K562 (cell line): ENCODE measurements at regions not wholly inside any gene's neighbourhood (a gene's known extent, or its start where the extent isn't known, plus 50 kb on each side); places are given as distances from the start of the nearest gene placed in this dataset.

ENCODE experiments used
- ATAC-seq: fragments of 200-7000 bp; cut with Tn5 transposase; 3 replicates; pipeline ENCODE4 v1.9.1; 2020; ENCODE audit warnings: moderate library complexity
- BruUV-seq: library from RNA; stranded (reverse); fragments of 400-500 nt; replicated peaks from 2 replicates; lab custom pipeline; 2021; lab: Mats Ljungman, UMichigan
- CTCF ChIA-PET: fragments of 300-600 bp; formaldehyde crosslinking; extraction: SDS; loops from one replicate; lab custom pipeline; 2021; ENCODE audit warnings: low intra/inter-chr PET ratio; lab: Yijun Ruan, JAX
- POLR2A ChIA-PET: fragments of 300-600, 350-650 bp; sonication (Branson Sonifier 250); formaldehyde crosslinking; extraction: SDS; loops from one replicate; lab custom pipeline; 2021; ENCODE audit warnings: antibody characterized with exemption, inconsistent platforms; lab: Yijun Ruan, JAX
- DNase-seq, 4 experiments: peaks; one replicate each; pipeline versions ENCODE4 v3.0.0 to v3.0.0-alpha.2; 2011 to 2018; ENCODE audit warnings: low spot score in 3 of 4, mixed read lengths in 3 of 4; ENCODE audit errors: extremely low read depth in 1 of 4
- FAIRE-seq: peaks from 2 replicates; lab custom pipeline; 2011; peaks lifted over from hg19 to GRCh38; lab: Jason Lieb, UNC
- H2AFZ ChIP-seq: 2 replicates; pipeline ENCODE4 v1.6.0; 2011; ENCODE audit warnings: low read depth, low read length, control low read depth, inconsistent platforms
- H3K27ac ChIP-seq: fragments of 200-600 bp; 3 replicates; pipeline ENCODE4 v1.8.0; 2011; ENCODE audit warnings: low read depth, mild to moderate bottlenecking, control low read depth, inconsistent platforms, low read length, moderate library complexity, mixed read lengths; ENCODE audit errors: extremely low read depth
- H3K27me3 ChIP-seq, 2 experiments: fragments of 300-600 bp in 1 of 2; 2 replicates in 1 of 2; 3 replicates in 1 of 2; pipeline versions ENCODE4 v1.6.0 to v1.8.0; 2011; ENCODE audit warnings: inconsistent platforms in 2 of 2, low read length in 2 of 2, mild to moderate bottlenecking in 1 of 2, mixed read lengths in 1 of 2, moderate library complexity in 1 of 2; ENCODE audit not compliant: control insufficient read depth in 2 of 2, insufficient read depth in 2 of 2
- H3K36me3 ChIP-seq: fragments of 300-600 bp; 3 replicates; pipeline ENCODE4 v1.8.0; 2011; ENCODE audit warnings: mild to moderate bottlenecking, low read length, inconsistent platforms; ENCODE audit not compliant: control insufficient read depth, insufficient read depth
- H3K4me1 ChIP-seq, 2 experiments: fragments of 200-600 bp in 1 of 2; replicated peaks in 1 of 2; 2 replicates in 1 of 2; 3 replicates in 1 of 2; pipeline versions ENCODE4 v1.5.1 to v1.8.0; 2011; ENCODE audit warnings: inconsistent platforms in 2 of 2, low read length in 2 of 2, mild to moderate bottlenecking in 1 of 2, mixed read lengths in 1 of 2, moderate library complexity in 1 of 2; ENCODE audit not compliant: control insufficient read depth in 2 of 2, insufficient read depth in 2 of 2
- H3K4me2 ChIP-seq: 2 replicates; pipeline ENCODE4 v1.6.1; 2011; ENCODE audit warnings: low read length, control low read depth, inconsistent platforms, mixed read lengths; ENCODE audit not compliant: insufficient read depth
- H3K4me3 ChIP-seq: fragments of 200-600 bp; sonication (generic), shearing (Covaris generic); 2 replicates; pipeline ENCODE4 v1.5.1; 2016; ENCODE audit warnings: control low read depth, inconsistent platforms
- H3K79me2 ChIP-seq: fragments of 200-600 bp; 3 replicates; pipeline ENCODE4 v1.8.0; 2011; ENCODE audit warnings: low read length, inconsistent platforms; ENCODE audit not compliant: control insufficient read depth, insufficient read depth
- H3K9ac ChIP-seq, 2 experiments: 2 replicates each; pipeline versions ENCODE4 v1.6.0 to v1.6.1; 2011; ENCODE audit warnings: low read depth in 2 of 2, low read length in 2 of 2, control low read depth in 1 of 2, inconsistent platforms in 1 of 2, mild to moderate bottlenecking in 1 of 2, mixed read lengths in 1 of 2; ENCODE audit not compliant: insufficient read depth in 1 of 2
- H3K9me1 ChIP-seq: one replicate; pipeline ENCODE4 v1.6.0; 2011; ENCODE audit warnings: inconsistent platforms, mild to moderate bottlenecking, low read length, moderate library complexity; ENCODE audit not compliant: control insufficient read depth, insufficient read depth
- H3K9me3 ChIP-seq: replicated peaks from 2 replicates; pipeline ENCODE4 v1.5.1; 2011; ENCODE audit warnings: low read depth, low read length, inconsistent platforms; ENCODE audit not compliant: control insufficient read depth, insufficient read depth
- H4K20me1 ChIP-seq: replicated peaks from 2 replicates; pipeline ENCODE4 v1.6.1; 2011; ENCODE audit warnings: low read length, inconsistent platforms, mixed read lengths; ENCODE audit not compliant: control insufficient read depth, insufficient read depth
- CBX1 ChIP-seq: sonication (generic); IDR thresholded peaks from 2 replicates; pipeline ENCODE4 v1.6.1; 2016; ENCODE audit warnings: antibody characterized with exemption, low read depth, mild to moderate bottlenecking
- HOMEZ ChIP-seq: fragments of 250-450 bp; sonication (Bioruptor Pico); IDR thresholded peaks from 2 replicates; pipeline ENCODE4 v1.4.0; 2020; ENCODE audit warnings: mild to moderate bottlenecking, moderate library complexity
- PATZ1 ChIP-seq: fragments of 250-450 bp; sonication (Bioruptor Pico); IDR thresholded peaks from 2 replicates; pipeline ENCODE4 v1.5.0; 2020; ENCODE audit warnings: mild to moderate bottlenecking, borderline replicate concordance
- PPARD ChIP-seq: fragments of 250-450 bp; sonication (Bioruptor Pico); IDR thresholded peaks from 2 replicates; pipeline ENCODE4 v1.8.0; 2022; ENCODE audit warnings: inconsistent platforms, mild to moderate bottlenecking, moderate library complexity
- WGBS: fragments of 100-300 bp; shearing (Covaris generic); methylation state at CpG from one replicate; pipeline ENCODE4 v1.1.6; 2016; ENCODE audit warnings: low coverage, mixed read lengths; ENCODE audit not compliant: insufficient coverage; ENCODE audit errors: missing lambda C conversion rate; 5-methylcytosine and 5-hydroxymethylcytosine counted together
- in situ Hi-C: fragments of 300-500 bp; cut with MboI; formaldehyde crosslinking; loops from 4 replicates; pipeline ENCODE4 v1.15.0; 2018; ENCODE audit warnings: inconsistent platforms, mixed read lengths
- intact Hi-C: fragments of 100-400 bp; cut with micrococcal nuclease; formaldehyde crosslinking; loops from 2 replicates; pipeline ENCODE4 v1.14.2; 2022
- TF ChIP-seq, protein P1 (sequence below), 2 experiments: fragments of 450-650 bp in 1 of 2; sonication (generic) in 1 of 2; formaldehyde crosslinking in 1 of 2; IDR thresholded peaks in 1 of 2; conservative IDR thresholded peaks in 1 of 2; 2 replicates each; pipeline versions ENCODE4 v1.6.1 to v1.8.1; 2016 to 2023; ENCODE audit warnings: mild to moderate bottlenecking in 2 of 2, moderate library complexity in 2 of 2, inconsistent platforms in 1 of 2, missing genetic modification reagents in 1 of 2

DNA sequence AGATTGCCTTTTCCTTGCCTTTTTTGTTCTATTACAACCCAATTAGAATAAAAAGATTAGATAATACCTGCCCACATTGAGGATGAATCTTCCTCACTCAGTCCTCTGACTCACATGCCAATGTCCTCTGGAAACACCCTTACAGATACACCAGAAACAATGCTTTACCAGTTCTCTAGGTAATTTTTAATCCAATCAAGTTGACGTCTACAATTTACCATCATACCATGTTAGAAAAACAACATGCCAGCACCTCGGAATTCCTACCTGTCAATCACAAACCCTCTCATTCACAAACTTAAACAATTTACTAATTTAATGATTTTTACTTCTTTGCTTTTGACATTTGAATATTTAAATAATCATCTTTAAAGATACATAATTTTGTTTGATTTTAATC lies 953.8 kb downstream of the TRHDE start:
- H3K36me3 ChIP-seq = no peaks in the 10 kb centered on the region
- intact Hi-C loops = no loop called here
- no peak overlapping the region for H2AFZ ChIP-seq
- no peak overlapping the region for H3K27ac ChIP-seq
- no peak for DNase-seq
- H3K9me1 ChIP-seq = no peaks in the 10 kb centered on the region
- no peaks in the 10 kb centered on the region for H3K79me2 ChIP-seq
- no peaks in the 10 kb centered on the region for H4K20me1 ChIP-seq
- H3K27me3 ChIP-seq = no peaks in the 10 kb centered on the region
- CTCF ChIA-PET = no interaction called here
- ATAC-seq = no peak
- no peak for FAIRE-seq
- no peaks in the 10 kb centered on the region for H3K4me1 ChIP-seq
- no peak overlapping the region for H3K4me3 ChIP-seq
- no peak overlapping the region for H3K4me2 ChIP-seq
- no peak overlapping the region for H3K9ac ChIP-seq
- POLR2A ChIA-PET = no interaction called here
- BruUV-seq = no TSS peak
- no peak for TF ChIP-seq PATZ1 (CRISPR knock-in tag)
- TF ChIP-seq, protein P1, sequence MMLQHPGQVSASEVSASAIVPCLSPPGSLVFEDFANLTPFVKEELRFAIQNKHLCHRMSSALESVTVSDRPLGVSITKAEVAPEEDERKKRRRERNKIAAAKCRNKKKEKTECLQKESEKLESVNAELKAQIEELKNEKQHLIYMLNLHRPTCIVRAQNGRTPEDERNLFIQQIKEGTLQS (IDR thresholded peaks at IDR 0.05) = no peak
- TF ChIP-seq, protein P1 (CRISPR knock-in tag; conservative IDR thresholded peaks at IDR 0.05) = no peak
- TF ChIP-seq HOMEZ (CRISPR knock-in tag) = no peak
- no peak for TF ChIP-seq PPARD
- TF ChIP-seq CBX1 = no peak
- H3K9me3 ChIP-seq = no peaks in the 10 kb centered on the region; the same call in 1 of the 2 replicates
- in situ Hi-C loops = no loop called here
- 0% methylated on average over 2 of the region's 2 CpGs for WGBS
